HCT116 (cell line): ENCODE measurements at regions not wholly inside any gene's neighbourhood (a gene's known extent, or its start where the extent isn't known, plus 50 kb on each side); places are given as distances from the start of the nearest gene placed in this dataset.

Experiments
- ATAC-seq: fragments of 200-7000 bp; cut with Tn5 transposase; 2 replicates; pipeline ENCODE4 v1.9.1; 2020; ENCODE audit warnings: mild to moderate bottlenecking, moderate library complexity
- BruUV-seq: library from RNA; stranded (reverse); fragments of 400-500 nt; replicated peaks from 2 replicates; lab custom pipeline; 2021; lab: Mats Ljungman, UMichigan
- CTCF ChIA-PET: fragments of 300-600 bp; sonication (Branson Sonifier 250); formaldehyde crosslinking; loops from one replicate; lab custom pipeline; 2021; ENCODE audit warnings: antibody characterized with exemption; lab: Charles Lee
- POLR2A ChIA-PET: fragments of 300-600, 350-600 bp; sonication (Branson Sonifier 250); formaldehyde crosslinking; loops from one replicate; lab custom pipeline; 2021; ENCODE audit warnings: antibody characterized with exemption; lab: Charles Lee
- RAD21 ChIA-PET, 2 experiments: fragments of 300-600 bp; sonication (Branson Sonifier 250); formaldehyde crosslinking; loops; one replicate each; lab custom pipeline; 2023; ENCODE audit warnings: low total read pairs in 2 of 2; ENCODE audit not compliant: uncharacterized antibody in 2 of 2, unreplicated experiment in 2 of 2, low non-redundant PET in 1 of 2; lab: Charles Lee
- DNase-seq: peaks from one replicate; pipeline ENCODE4 v3.0.0-alpha.2; 2010; ENCODE audit warnings: low read depth, low spot score
- H2AFZ ChIP-seq: fragments of 200-600 bp; shearing (Covaris generic), sonication (generic); 2 replicates; pipeline ENCODE4 v1.6.1; 2017; ENCODE audit warnings: low read depth, mixed run types, mixed read lengths, antibody characterized with exemption, low read length; ENCODE audit not compliant: poor library complexity, severe bottlenecking
- H3K27ac ChIP-seq: 2 replicates; pipeline ENCODE4 v1.5.1; 2012; ENCODE audit warnings: low read depth, low read length
- H3K27me3 ChIP-seq: fragments of 200-600 bp; sonication (generic); 2 replicates; pipeline ENCODE4 v1.6.1; 2016; ENCODE audit warnings: mixed run types, low read length, mixed read lengths; ENCODE audit not compliant: insufficient read depth
- H3K36me3 ChIP-seq, 2 experiments: fragments of 200-500 bp in 1 of 2; fragments of 200-600 bp in 1 of 2; sonication (Bioruptor generic) in 1 of 2; sonication (generic) in 1 of 2; 2 replicates each; pipeline versions ENCODE4 v1.5.1 to v1.6.1; 2014 to 2016; ENCODE audit warnings: low read length in 2 of 2, inconsistent platforms in 1 of 2, mixed read lengths in 1 of 2, mixed run types in 1 of 2; ENCODE audit not compliant: insufficient read depth in 2 of 2, control insufficient read depth in 1 of 2
- H3K4me1 ChIP-seq, 2 experiments: fragments of 200-600 bp in 1 of 2; sonication (generic) in 1 of 2; 2 replicates each; pipeline versions ENCODE4 v1.5.1 to v1.6.1; 2012 to 2017; ENCODE audit warnings: low read length in 2 of 2, inconsistent platforms in 1 of 2, mild to moderate bottlenecking in 1 of 2, mixed read lengths in 1 of 2, mixed run types in 1 of 2, moderate library complexity in 1 of 2; ENCODE audit not compliant: insufficient read depth in 2 of 2, control insufficient read depth in 1 of 2
- H3K4me2 ChIP-seq: fragments of 200-600 bp; sonication (generic); 2 replicates; pipeline ENCODE4 v1.6.1; 2017; ENCODE audit warnings: mixed run types, low read length, mixed read lengths
- H3K4me3 ChIP-seq, 2 experiments: fragments of 200-600 bp in 1 of 2; sonication (generic) in 1 of 2; replicated peaks in 1 of 2; 2 replicates each; pipeline ENCODE4 v1.5.1; 2011 to 2016; ENCODE audit warnings: low read length in 2 of 2, control low read depth in 1 of 2, low read depth in 1 of 2, mild to moderate bottlenecking in 1 of 2, mixed read lengths in 1 of 2, mixed run types in 1 of 2
- H3K79me2 ChIP-seq: fragments of 200-600 bp; sonication (generic); 2 replicates; pipeline ENCODE4 v1.6.1; 2017; ENCODE audit warnings: mild to moderate bottlenecking, mixed run types, low read length, moderate library complexity, mixed read lengths; ENCODE audit not compliant: insufficient read depth
- H3K9ac ChIP-seq: fragments of 200-600 bp; sonication (generic); 2 replicates; pipeline ENCODE4 v1.6.1; 2016; ENCODE audit warnings: low read length, mixed read lengths
- H3K9me2 ChIP-seq: fragments of 200-600 bp; sonication (generic), shearing (Covaris generic); 2 replicates; pipeline ENCODE4 v1.6.1; 2017; ENCODE audit warnings: mixed run types, mild to moderate bottlenecking, moderate library complexity; ENCODE audit not compliant: insufficient read depth
- H3K9me3 ChIP-seq, 2 experiments: fragments of 200-500 bp in 1 of 2; fragments of 200-600 bp in 1 of 2; sonication (Bioruptor generic) in 1 of 2; sonication (generic) in 1 of 2; 2 replicates each; pipeline ENCODE4 v1.6.1; 2014 to 2017; ENCODE audit warnings: low read length in 2 of 2, mixed read lengths in 2 of 2, inconsistent platforms in 1 of 2, low read depth in 1 of 2, mild to moderate bottlenecking in 1 of 2, mixed run types in 1 of 2, moderate library complexity in 1 of 2; ENCODE audit not compliant: control insufficient read depth in 1 of 2, insufficient read depth in 1 of 2
- H4K20me1 ChIP-seq: fragments of 200-600 bp; sonication (generic), shearing (Covaris generic); 2 replicates; pipeline ENCODE4 v1.6.1; 2017; ENCODE audit warnings: mixed run types, mild to moderate bottlenecking, moderate library complexity; ENCODE audit not compliant: insufficient read depth
- ATF3 ChIP-seq: IDR thresholded peaks from 2 replicates; pipeline ENCODE4 v1.6.1; 2012
- CBX3 ChIP-seq: IDR thresholded peaks from 2 replicates; pipeline ENCODE4 v1.6.1; 2012; ENCODE audit warnings: low read depth
- CEBPB ChIP-seq: IDR thresholded peaks from 2 replicates; pipeline ENCODE4 v1.6.1; 2012; ENCODE audit warnings: low read depth
- CTCF ChIP-seq, 3 experiments: fragments of 200-600 bp in 1 of 3; sonication (generic) in 1 of 3; IDR thresholded peaks in 2 of 3; conservative IDR thresholded peaks in 1 of 3; 2 replicates each; pipeline ENCODE4 v1.5.1; 2012 to 2017; ENCODE audit warnings: low read depth in 2 of 3, low read length in 2 of 3, antibody characterized with exemption in 1 of 3, borderline replicate concordance in 1 of 3, control low read depth in 1 of 3, mild to moderate bottlenecking in 1 of 3, mixed read lengths in 1 of 3, mixed run types in 1 of 3, moderate library complexity in 1 of 3; ENCODE audit not compliant: insufficient read depth in 1 of 3
- EGR1 ChIP-seq: IDR thresholded peaks from 2 replicates; pipeline ENCODE4 v1.6.1; 2012; ENCODE audit warnings: low read depth
- ELF1 ChIP-seq: IDR thresholded peaks from 2 replicates; pipeline ENCODE4 v1.6.1; 2012; ENCODE audit warnings: low read depth, borderline replicate concordance
- EZH2 ChIP-seq: fragments of 200-600 bp; sonication (generic); IDR thresholded peaks from 2 replicates; pipeline ENCODE4 v1.6.1; 2017; ENCODE audit warnings: antibody characterized with exemption, mixed run types
- FOSL1 ChIP-seq: IDR thresholded peaks from 2 replicates; pipeline ENCODE4 v1.6.1; 2012; ENCODE audit warnings: low read depth
- JUND ChIP-seq: IDR thresholded peaks from 2 replicates; pipeline ENCODE4 v1.6.1; 2012
- MAX ChIP-seq: IDR thresholded peaks from 2 replicates; pipeline ENCODE4 v1.6.1; 2012
- POLR2A ChIP-seq: IDR thresholded peaks from 2 replicates; pipeline ENCODE4 v1.7.0; 2011; ENCODE audit warnings: borderline replicate concordance; ENCODE audit not compliant: insufficient read depth, insufficient read length; ENCODE audit errors: extremely low read depth
- POLR2AphosphoS5 ChIP-seq: IDR thresholded peaks from 2 replicates; pipeline ENCODE4 v1.6.1; 2011; ENCODE audit warnings: mild to moderate bottlenecking, low read depth, low read length, moderate library complexity
- REST ChIP-seq: IDR thresholded peaks from 2 replicates; pipeline ENCODE4 v1.6.1; 2012; ENCODE audit warnings: low read depth
- YY1 ChIP-seq: IDR thresholded peaks from 2 replicates; pipeline ENCODE4 v1.6.1; 2011; ENCODE audit warnings: low read length, low read depth, moderate library complexity, mild to moderate bottlenecking; ENCODE audit not compliant: insufficient replicate concordance; ENCODE audit errors: extremely low read depth
- ZBTB33 ChIP-seq: IDR thresholded peaks from 2 replicates; pipeline ENCODE4 v1.6.1; 2011; ENCODE audit warnings: mild to moderate bottlenecking, low read length, moderate library complexity; ENCODE audit not compliant: insufficient replicate concordance; ENCODE audit errors: extremely low read depth
- intact Hi-C: fragments of 100-400 bp; cut with micrococcal nuclease; formaldehyde crosslinking; loops from 2 replicates; pipeline ENCODE4 v1.10.0; 2022

- Histone ChIP-seq H3K4me2 (no peak overlapping the region), H4K20me1 (no peaks in the 10 kb centered on the region), H3K27ac (no peak overlapping the region), H3K9me2 (no peaks in the 10 kb centered on the region), H3K9me3 (no peaks in the 10 kb centered on the region), H3K79me2 (no peaks in the 10 kb centered on the region), H3K4me1 (peaks cover 1 to 2% of the 10 kb centered on the region in 2 experiments; a peak in 3 of 4 replicates), H3K9ac (no peak overlapping the region), H2AFZ (no peak overlapping the region), H3K4me3 (no peak overlapping the region), H3K36me3 (no peaks in the 10 kb centered on the region)
- ChIA-PET POLR2A (no interaction called here), RAD21 (no interaction called here), CTCF (no interaction called here)
- ATAC-seq = no peak
- BruUV-seq = no TSS peak
- DNase-seq = no peak
- intact Hi-C loops = no loop called here
- TF ChIP-seq EGR1 (no peak), YY1 (no peak), ATF3 (no peak), POLR2A (no peak), ZBTB33 (no peak), JUND (no peak), CTCF (IDR thresholded peaks at IDR 0.05 in 2 of 3, conservative IDR thresholded peaks at IDR 0.05 in 1 of 3; ENCODE audit: borderline replicate concordance in 1 of 3, insufficient read depth in 1 of 3, low read depth in 2 of 3, low read length in 2 of 3) (no peak), POLR2AphosphoS5 (no peak), EZH2 (no peak), REST (no peak), CEBPB (no peak), CBX3 (no peak), ELF1 (no peak), MAX (no peak), FOSL1 (no peak)
- TF ChIP-seq, all 23 proteins: peak for 0
- H3K27me3 ChIP-seq = no peaks in the 10 kb centered on the region
Measured at GRCh38 chr21:41672543-41672915, 94.3 kb downstream of the RIPK4 start.
